ENCODE measurements at regions not wholly inside any gene's neighbourhood (a gene's known extent, or its start where the extent isn't known, plus 50 kb on each side); places are given as distances from the start of the nearest gene placed in this dataset.

DNA sequence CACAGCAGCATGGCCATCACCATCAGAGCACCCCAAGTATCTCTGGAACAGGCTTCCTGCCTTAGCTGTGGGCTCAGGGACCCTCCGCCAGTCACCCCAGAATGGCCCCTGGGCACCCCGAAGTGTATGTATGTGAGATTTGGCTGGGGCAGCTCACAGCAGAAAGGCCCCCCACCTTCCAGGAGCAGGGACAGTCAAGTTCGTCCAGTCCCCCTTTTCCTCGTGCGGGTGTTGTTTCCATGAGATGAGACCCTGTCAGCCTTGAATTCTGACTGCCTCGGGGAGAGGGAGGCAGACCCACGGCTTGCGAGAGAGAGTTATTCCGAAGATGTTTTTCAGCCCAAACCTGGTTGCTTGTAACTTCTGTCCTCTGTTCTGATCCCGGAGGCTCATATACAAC lies 290.9 kb upstream of the HDAC4 start:
- TF ChIP-seq, protein P1, sequence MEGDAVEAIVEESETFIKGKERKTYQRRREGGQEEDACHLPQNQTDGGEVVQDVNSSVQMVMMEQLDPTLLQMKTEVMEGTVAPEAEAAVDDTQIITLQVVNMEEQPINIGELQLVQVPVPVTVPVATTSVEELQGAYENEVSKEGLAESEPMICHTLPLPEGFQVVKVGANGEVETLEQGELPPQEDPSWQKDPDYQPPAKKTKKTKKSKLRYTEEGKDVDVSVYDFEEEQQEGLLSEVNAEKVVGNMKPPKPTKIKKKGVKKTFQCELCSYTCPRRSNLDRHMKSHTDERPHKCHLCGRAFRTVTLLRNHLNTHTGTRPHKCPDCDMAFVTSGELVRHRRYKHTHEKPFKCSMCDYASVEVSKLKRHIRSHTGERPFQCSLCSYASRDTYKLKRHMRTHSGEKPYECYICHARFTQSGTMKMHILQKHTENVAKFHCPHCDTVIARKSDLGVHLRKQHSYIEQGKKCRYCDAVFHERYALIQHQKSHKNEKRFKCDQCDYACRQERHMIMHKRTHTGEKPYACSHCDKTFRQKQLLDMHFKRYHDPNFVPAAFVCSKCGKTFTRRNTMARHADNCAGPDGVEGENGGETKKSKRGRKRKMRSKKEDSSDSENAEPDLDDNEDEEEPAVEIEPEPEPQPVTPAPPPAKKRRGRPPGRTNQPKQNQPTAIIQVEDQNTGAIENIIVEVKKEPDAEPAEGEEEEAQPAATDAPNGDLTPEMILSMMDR (IDR thresholded peaks at IDR 0.05): no peak
- no peak for TF ChIP-seq POLR2A (IDR thresholded peaks at IDR 0.05)
